ENCODE measurements at regions not wholly inside any gene's neighbourhood (a gene's known extent, or its start where the extent isn't known, plus 50 kb on each side); places are given as distances from the start of the nearest gene placed in this dataset.
"Not testable (repeated sequence)": the region's sequence is repeated elsewhere in the genome, so short reads cannot be mapped to it uniquely, and the experiment has no call there.

GRCh38 chr1:95297906-95298305 lies 63.9 kb downstream of the RWDD3 start:
- H4K20me1 ChIP-seq (ENCODE audit: insufficient read depth, low read length); DNase-seq (ENCODE audit: low spot score); H3K9ac ChIP-seq (ENCODE audit: insufficient read depth, low read depth, low read length); H3K4me1 ChIP-seq (ENCODE audit: insufficient read depth, low read length); BruUV-seq (replicated peaks); H3K27me3 ChIP-seq (ENCODE audit: control insufficient read depth in 1 of 2, insufficient read depth in 2 of 2, low read length in 2 of 2); ATAC-seq; H3K36me3 ChIP-seq (replicated peaks in 1 of 2; ENCODE audit: control insufficient read depth in 1 of 2, insufficient read depth in 2 of 2, low read length in 2 of 2); intact Hi-C loops (cut with micrococcal nuclease; ENCODE audit: unreplicated experiment); CTCF ChIA-PET (ENCODE audit: low intra/inter-chr PET ratio, low total read pairs); H3K4me2 ChIP-seq (ENCODE audit: low read depth, low read length); H3K27ac ChIP-seq (ENCODE audit: extremely low read length, insufficient read depth, low read length); H3K79me2 ChIP-seq (ENCODE audit: insufficient read depth, low read length); POLR2A ChIA-PET; H2AFZ ChIP-seq (ENCODE audit: low read length); H3K4me3 ChIP-seq (replicated peaks in 1 of 3; ENCODE audit: insufficient read depth in 1 of 3, low read depth in 2 of 3, low read length in 3 of 3); H3K9me3 ChIP-seq (ENCODE audit: low read length); FAIRE-seq; in situ Hi-C loops (cut with HindIII; ENCODE audit: extremely low pct_ligation_motif_present, low pct_unique_long_range_greater_than_20kb): not testable (repeated sequence)
- WGBS (ENCODE audit: low lambda C conversion rate) = 83% methylated on average over 14 of the region's 20 CpGs

GRCh38 chr1:95301091-95301490 lies 67.1 kb downstream of the RWDD3 start:
- in situ Hi-C loops (cut with HindIII; ENCODE audit: extremely low pct_ligation_motif_present, low pct_unique_long_range_greater_than_20kb) (no loop called here), intact Hi-C loops (cut with micrococcal nuclease; ENCODE audit: unreplicated experiment) (no loop called here)
- Histone ChIP-seq H2AFZ (ENCODE audit: low read length) (no peak overlapping the region), H3K79me2 (ENCODE audit: insufficient read depth, low read length) (no peaks in the 10 kb centered on the region), H3K27me3 (ENCODE audit: control insufficient read depth in 1 of 2, insufficient read depth in 2 of 2, low read length in 2 of 2) (no peaks in the 10 kb centered on the region), H3K27ac (ENCODE audit: extremely low read length, insufficient read depth, low read length) (no peak overlapping the region), H3K4me2 (ENCODE audit: low read depth, low read length) (no peak overlapping the region), H3K9ac (ENCODE audit: insufficient read depth, low read depth, low read length) (no peak overlapping the region), H3K9me3 (ENCODE audit: low read length) (no peaks in the 10 kb centered on the region), H3K4me3 (replicated peaks in 1 of 3; ENCODE audit: insufficient read depth in 1 of 3, low read depth in 2 of 3, low read length in 3 of 3) (no peak overlapping the region), H4K20me1 (ENCODE audit: insufficient read depth, low read length) (no peaks in the 10 kb centered on the region), H3K36me3 (replicated peaks in 1 of 2; ENCODE audit: control insufficient read depth in 1 of 2, insufficient read depth in 2 of 2, low read length in 2 of 2) (no peaks in the 10 kb centered on the region), H3K4me1 (ENCODE audit: insufficient read depth, low read length) (no peaks in the 10 kb centered on the region)
- POLR2A ChIA-PET = no interaction called here
- DNase-seq (ENCODE audit: low spot score) = no peak
- ATAC-seq = no peak
- FAIRE-seq = no peak
- CTCF ChIA-PET (ENCODE audit: low intra/inter-chr PET ratio, low total read pairs) = no interaction called here
- BruUV-seq (replicated peaks) = no TSS peak
- TF ChIP-seq MAX (IDR thresholded peaks at IDR 0.05) (no peak), ELK4 (CRISPR knock-in tag; IDR thresholded peaks at IDR 0.05; ENCODE audit: borderline replicate concordance) (no peak), ZSCAN9 (CRISPR knock-in tag; IDR thresholded peaks at IDR 0.05; ENCODE audit: borderline replicate concordance) (no peak), AKNA (CRISPR knock-in tag; IDR thresholded peaks at IDR 0.05; ENCODE audit: borderline replicate concordance) (no peak), ZNF605 (CRISPR knock-in tag; IDR thresholded peaks at IDR 0.05) (no peak)
- TF ChIP-seq, protein P1, sequence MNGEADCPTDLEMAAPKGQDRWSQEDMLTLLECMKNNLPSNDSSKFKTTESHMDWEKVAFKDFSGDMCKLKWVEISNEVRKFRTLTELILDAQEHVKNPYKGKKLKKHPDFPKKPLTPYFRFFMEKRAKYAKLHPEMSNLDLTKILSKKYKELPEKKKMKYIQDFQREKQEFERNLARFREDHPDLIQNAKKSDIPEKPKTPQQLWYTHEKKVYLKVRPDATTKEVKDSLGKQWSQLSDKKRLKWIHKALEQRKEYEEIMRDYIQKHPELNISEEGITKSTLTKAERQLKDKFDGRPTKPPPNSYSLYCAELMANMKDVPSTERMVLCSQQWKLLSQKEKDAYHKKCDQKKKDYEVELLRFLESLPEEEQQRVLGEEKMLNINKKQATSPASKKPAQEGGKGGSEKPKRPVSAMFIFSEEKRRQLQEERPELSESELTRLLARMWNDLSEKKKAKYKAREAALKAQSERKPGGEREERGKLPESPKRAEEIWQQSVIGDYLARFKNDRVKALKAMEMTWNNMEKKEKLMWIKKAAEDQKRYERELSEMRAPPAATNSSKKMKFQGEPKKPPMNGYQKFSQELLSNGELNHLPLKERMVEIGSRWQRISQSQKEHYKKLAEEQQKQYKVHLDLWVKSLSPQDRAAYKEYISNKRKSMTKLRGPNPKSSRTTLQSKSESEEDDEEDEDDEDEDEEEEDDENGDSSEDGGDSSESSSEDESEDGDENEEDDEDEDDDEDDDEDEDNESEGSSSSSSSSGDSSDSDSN (CRISPR knock-in tag; IDR thresholded peaks at IDR 0.05) = no peak
- TF ChIP-seq, protein P2, sequence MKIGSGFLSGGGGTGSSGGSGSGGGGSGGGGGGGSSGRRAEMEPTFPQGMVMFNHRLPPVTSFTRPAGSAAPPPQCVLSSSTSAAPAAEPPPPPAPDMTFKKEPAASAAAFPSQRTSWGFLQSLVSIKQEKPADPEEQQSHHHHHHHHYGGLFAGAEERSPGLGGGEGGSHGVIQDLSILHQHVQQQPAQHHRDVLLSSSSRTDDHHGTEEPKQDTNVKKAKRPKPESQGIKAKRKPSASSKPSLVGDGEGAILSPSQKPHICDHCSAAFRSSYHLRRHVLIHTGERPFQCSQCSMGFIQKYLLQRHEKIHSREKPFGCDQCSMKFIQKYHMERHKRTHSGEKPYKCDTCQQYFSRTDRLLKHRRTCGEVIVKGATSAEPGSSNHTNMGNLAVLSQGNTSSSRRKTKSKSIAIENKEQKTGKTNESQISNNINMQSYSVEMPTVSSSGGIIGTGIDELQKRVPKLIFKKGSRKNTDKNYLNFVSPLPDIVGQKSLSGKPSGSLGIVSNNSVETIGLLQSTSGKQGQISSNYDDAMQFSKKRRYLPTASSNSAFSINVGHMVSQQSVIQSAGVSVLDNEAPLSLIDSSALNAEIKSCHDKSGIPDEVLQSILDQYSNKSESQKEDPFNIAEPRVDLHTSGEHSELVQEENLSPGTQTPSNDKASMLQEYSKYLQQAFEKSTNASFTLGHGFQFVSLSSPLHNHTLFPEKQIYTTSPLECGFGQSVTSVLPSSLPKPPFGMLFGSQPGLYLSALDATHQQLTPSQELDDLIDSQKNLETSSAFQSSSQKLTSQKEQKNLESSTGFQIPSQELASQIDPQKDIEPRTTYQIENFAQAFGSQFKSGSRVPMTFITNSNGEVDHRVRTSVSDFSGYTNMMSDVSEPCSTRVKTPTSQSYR (CRISPR knock-in tag; IDR thresholded peaks at IDR 0.05; ENCODE audit: borderline replicate concordance) = no peak
